ENCODE measurements at regions not wholly inside any gene's neighbourhood (a gene's known extent, or its start where the extent isn't known, plus 50 kb on each side); places are given as distances from the start of the nearest gene placed in this dataset.

GRCh38 chr6:62711750-62712149 is 425.7 kb upstream of the KHDRBS2 start:
- no peaks in the 10 kb centered on the region for H3K36me3 ChIP-seq (ENCODE audit: control insufficient read depth in 1 of 2, insufficient read depth in 2 of 2, low read length in 2 of 2)
- no peak overlapping the region for H3K4ac ChIP-seq (ENCODE audit: low read depth, low read length)
- H3K27ac ChIP-seq (ENCODE audit: low read depth, low read length): no peak overlapping the region
- H2BK12ac ChIP-seq (ENCODE audit: low read length): no peak overlapping the region
- no peak overlapping the region for H2AFZ ChIP-seq (ENCODE audit: insufficient read depth, low read length, poor library complexity)
- H3K79me1 ChIP-seq (ENCODE audit: low read length): no peaks in the 10 kb centered on the region
- no peaks in the 10 kb centered on the region for H3K4me1 ChIP-seq (ENCODE audit: control insufficient read depth in 1 of 2, insufficient read depth in 2 of 2, low read length in 2 of 2)
- DNase-seq: no peak
- no peak overlapping the region for H3K23ac ChIP-seq (ENCODE audit: low read length)
- no peak overlapping the region for H2AK5ac ChIP-seq (ENCODE audit: low read length)
- H3K4me3 ChIP-seq (ENCODE audit: low read depth, low read length): no peak overlapping the region
- no peak overlapping the region for H4K12ac ChIP-seq (ENCODE audit: low read depth, low read length)
- no peak overlapping the region for H3K18ac ChIP-seq (ENCODE audit: low read length)
- no peaks in the 10 kb centered on the region for H3K27me3 ChIP-seq (ENCODE audit: insufficient read depth, low read length)
- H2BK5ac ChIP-seq (ENCODE audit: low read depth, low read length, poor library complexity): no peak overlapping the region
- H3K79me2 ChIP-seq (ENCODE audit: control insufficient read depth, insufficient read depth, low read length, poor library complexity): no peaks in the 10 kb centered on the region
- no peak overlapping the region for H4K8ac ChIP-seq (ENCODE audit: low read depth, low read length)
- H3K4me2 ChIP-seq (ENCODE audit: low read length): no peak overlapping the region
- no CpG with 5 or more reads among the region's 1 CpG for WGBS (ENCODE audit: extremely low coverage, insufficient coverage, insufficient read length)
- no peak overlapping the region for H3K9ac ChIP-seq (ENCODE audit: low read length)
- H2BK120ac ChIP-seq (ENCODE audit: insufficient read depth, low read length, poor library complexity): no peak overlapping the region
- H4K91ac ChIP-seq (ENCODE audit: low read depth, low read length): no peak overlapping the region
- H3K14ac ChIP-seq (ENCODE audit: low read length): no peak overlapping the region
- no peaks in the 10 kb centered on the region for H3K9me3 ChIP-seq (ENCODE audit: insufficient read depth, low read depth, low read length)

GRCh38 chr6:62707914-62708313 is 421.9 kb upstream of the KHDRBS2 start:
- no peak overlapping the region for H3K4me3 ChIP-seq (ENCODE audit: low read depth, low read length)
- H4K8ac ChIP-seq (ENCODE audit: low read depth, low read length): no peak overlapping the region
- no CpG with 5 or more reads among the region's 1 CpG for WGBS (ENCODE audit: extremely low coverage, insufficient coverage, insufficient read length)
- H3K36me3 ChIP-seq (ENCODE audit: control insufficient read depth in 1 of 2, insufficient read depth in 2 of 2, low read length in 2 of 2): no peaks in the 10 kb centered on the region
- H3K4me2 ChIP-seq (ENCODE audit: low read length): no peak overlapping the region
- H3K14ac ChIP-seq (ENCODE audit: low read length): no peak overlapping the region
- no peaks in the 10 kb centered on the region for H3K4me1 ChIP-seq (ENCODE audit: control insufficient read depth in 1 of 2, insufficient read depth in 2 of 2, low read length in 2 of 2)
- H3K27ac ChIP-seq (ENCODE audit: low read depth, low read length): no peak overlapping the region
- DNase-seq: no peak
- no peak overlapping the region for H2BK12ac ChIP-seq (ENCODE audit: low read length)
- H3K9me3 ChIP-seq (ENCODE audit: insufficient read depth, low read depth, low read length): no peaks in the 10 kb centered on the region
- no peak overlapping the region for H3K4ac ChIP-seq (ENCODE audit: low read depth, low read length)
- no peak overlapping the region for H3K23ac ChIP-seq (ENCODE audit: low read length)
- no peaks in the 10 kb centered on the region for H3K27me3 ChIP-seq (ENCODE audit: insufficient read depth, low read length)
- no peaks in the 10 kb centered on the region for H3K79me2 ChIP-seq (ENCODE audit: control insufficient read depth, insufficient read depth, low read length, poor library complexity)
- H4K91ac ChIP-seq (ENCODE audit: low read depth, low read length): no peak overlapping the region
- no peak overlapping the region for H2AFZ ChIP-seq (ENCODE audit: insufficient read depth, low read length, poor library complexity)
- H2AK5ac ChIP-seq (ENCODE audit: low read length): no peak overlapping the region
- no peak overlapping the region for H3K9ac ChIP-seq (ENCODE audit: low read length)
- H4K12ac ChIP-seq (ENCODE audit: low read depth, low read length): no peak overlapping the region
- H2BK120ac ChIP-seq (ENCODE audit: insufficient read depth, low read length, poor library complexity): no peak overlapping the region
- H2BK5ac ChIP-seq (ENCODE audit: low read depth, low read length, poor library complexity): no peak overlapping the region
- no peak overlapping the region for H3K18ac ChIP-seq (ENCODE audit: low read length)
- H3K79me1 ChIP-seq (ENCODE audit: low read length): no peaks in the 10 kb centered on the region

- H3K4me1 ChIP-seq (ENCODE audit: control insufficient read depth in 1 of 2, insufficient read depth in 2 of 2, low read length in 2 of 2): no peaks in the 10 kb centered on the region
- H3K4me2 ChIP-seq (ENCODE audit: low read length): no peak overlapping the region
- no peak for DNase-seq
- no peak overlapping the region for H3K23ac ChIP-seq (ENCODE audit: low read length)
- no peak overlapping the region for H2AFZ ChIP-seq (ENCODE audit: insufficient read depth, low read length, poor library complexity)
- no peak overlapping the region for H3K27ac ChIP-seq (ENCODE audit: low read depth, low read length)
- H3K9ac ChIP-seq (ENCODE audit: low read length): no peak overlapping the region
- H4K8ac ChIP-seq (ENCODE audit: low read depth, low read length): no peak overlapping the region
- H2BK12ac ChIP-seq (ENCODE audit: low read length): no peak overlapping the region
- no peak overlapping the region for H4K91ac ChIP-seq (ENCODE audit: low read depth, low read length)
- H3K9me3 ChIP-seq (ENCODE audit: insufficient read depth, low read depth, low read length): no peaks in the 10 kb centered on the region
- H3K18ac ChIP-seq (ENCODE audit: low read length): no peak overlapping the region
- no peaks in the 10 kb centered on the region for H3K36me3 ChIP-seq (ENCODE audit: control insufficient read depth in 1 of 2, insufficient read depth in 2 of 2, low read length in 2 of 2)
- H3K4me3 ChIP-seq (ENCODE audit: low read depth, low read length): no peak overlapping the region
- WGBS (ENCODE audit: extremely low coverage, insufficient coverage, insufficient read length): no CpG with 5 or more reads among the region's 1 CpG
- H3K14ac ChIP-seq (ENCODE audit: low read length): no peak overlapping the region
- no peaks in the 10 kb centered on the region for H3K79me2 ChIP-seq (ENCODE audit: control insufficient read depth, insufficient read depth, low read length, poor library complexity)
- no peak overlapping the region for H2BK5ac ChIP-seq (ENCODE audit: low read depth, low read length, poor library complexity)
- no peak overlapping the region for H4K12ac ChIP-seq (ENCODE audit: low read depth, low read length)
- H3K4ac ChIP-seq (ENCODE audit: low read depth, low read length): no peak overlapping the region
- no peak overlapping the region for H2BK120ac ChIP-seq (ENCODE audit: insufficient read depth, low read length, poor library complexity)
- no peaks in the 10 kb centered on the region for H3K27me3 ChIP-seq (ENCODE audit: insufficient read depth, low read length)
- H3K79me1 ChIP-seq (ENCODE audit: low read length): no peaks in the 10 kb centered on the region
- H2AK5ac ChIP-seq (ENCODE audit: low read length): no peak overlapping the region
Observed at GRCh38 chr6:62707156-62707555, 421.1 kb upstream of the KHDRBS2 start.

- H2BK5ac ChIP-seq (ENCODE audit: low read depth, low read length, poor library complexity): no peak overlapping the region
- no peaks in the 10 kb centered on the region for H3K36me3 ChIP-seq (ENCODE audit: control insufficient read depth in 1 of 2, insufficient read depth in 2 of 2, low read length in 2 of 2)
- H3K18ac ChIP-seq (ENCODE audit: low read length): no peak overlapping the region
- no peak overlapping the region for H3K14ac ChIP-seq (ENCODE audit: low read length)
- H3K79me1 ChIP-seq (ENCODE audit: low read length): no peaks in the 10 kb centered on the region
- peaks cover 3% of the 10 kb centered on the region for H3K9me3 ChIP-seq (ENCODE audit: insufficient read depth, low read depth, low read length)
- H3K4me2 ChIP-seq (ENCODE audit: low read length): no peak overlapping the region
- no peaks in the 10 kb centered on the region for H3K27me3 ChIP-seq (ENCODE audit: insufficient read depth, low read length)
- H3K4me1 ChIP-seq (ENCODE audit: control insufficient read depth in 1 of 2, insufficient read depth in 2 of 2, low read length in 2 of 2): no peaks in the 10 kb centered on the region
- no peak overlapping the region for H4K8ac ChIP-seq (ENCODE audit: low read depth, low read length)
- H3K23ac ChIP-seq (ENCODE audit: low read length): no peak overlapping the region
- no peak overlapping the region for H3K9ac ChIP-seq (ENCODE audit: low read length)
- H3K4me3 ChIP-seq (ENCODE audit: low read depth, low read length): no peak overlapping the region
- no peak for DNase-seq
- H4K12ac ChIP-seq (ENCODE audit: low read depth, low read length): no peak overlapping the region
- H2AK5ac ChIP-seq (ENCODE audit: low read length): no peak overlapping the region
- no peak overlapping the region for H2BK120ac ChIP-seq (ENCODE audit: insufficient read depth, low read length, poor library complexity)
- H3K4ac ChIP-seq (ENCODE audit: low read depth, low read length): no peak overlapping the region
- H2AFZ ChIP-seq (ENCODE audit: insufficient read depth, low read length, poor library complexity): no peak overlapping the region
- no peak overlapping the region for H4K91ac ChIP-seq (ENCODE audit: low read depth, low read length)
- H3K27ac ChIP-seq (ENCODE audit: low read depth, low read length): no peak overlapping the region
- WGBS (ENCODE audit: extremely low coverage, insufficient coverage, insufficient read length): no CpG with 5 or more reads among the region's 4 CpGs
- H3K79me2 ChIP-seq (ENCODE audit: control insufficient read depth, insufficient read depth, low read length, poor library complexity): no peaks in the 10 kb centered on the region
- H2BK12ac ChIP-seq (ENCODE audit: low read length): no peak overlapping the region
Observed at GRCh38 chr6:62683063-62683462, 397.0 kb upstream of the KHDRBS2 start.
